MM.1S (cell line): ENCODE measurements at regions not wholly inside any gene's neighbourhood (a gene's known extent, or its start where the extent isn't known, plus 50 kb on each side); places are given as distances from the start of the nearest gene placed in this dataset.

Experiments used
- DNase-seq: peaks from one replicate; pipeline ENCODE4 v3.0.0-alpha.2; 2015
- H2AFZ ChIP-seq: fragments of 300-600 bp; sonication (generic); 2 replicates; pipeline ENCODE4 v1.6.0; 2016; ENCODE audit warnings: antibody characterized with exemption, low read length
- H3F3A ChIP-seq: fragments of 300-600 bp; sonication (generic); 2 replicates; pipeline ENCODE4 v1.6.1; 2016; ENCODE audit warnings: mild to moderate bottlenecking, antibody characterized with exemption, low read length, moderate library complexity, mixed read lengths; ENCODE audit not compliant: insufficient read depth
- H3K27ac ChIP-seq: fragments of 300-600 bp; sonication (generic); 2 replicates; pipeline ENCODE4 v1.5.1; 2016; ENCODE audit warnings: mild to moderate bottlenecking, low read length
- H3K27me3 ChIP-seq: fragments of 300-600 bp; sonication (generic); replicated peaks from 2 replicates; pipeline ENCODE4 v1.6.0; 2016; ENCODE audit warnings: low read length; ENCODE audit not compliant: insufficient read depth
- H3K36me3 ChIP-seq: fragments of 300-600 bp; sonication (generic); replicated peaks from 2 replicates; pipeline ENCODE4 v1.6.1; 2016; ENCODE audit warnings: mild to moderate bottlenecking, low read length, mixed read lengths; ENCODE audit not compliant: insufficient read depth
- H3K4me1 ChIP-seq: fragments of 300-600 bp; sonication (generic); 2 replicates; pipeline ENCODE4 v1.6.1; 2016; ENCODE audit warnings: low read length, mixed read lengths
- H3K4me2 ChIP-seq: fragments of 300-600 bp; sonication (generic); 2 replicates; pipeline ENCODE4 v1.6.0; 2016; ENCODE audit warnings: low read depth, low read length
- H3K4me3 ChIP-seq: fragments of 300-600 bp; sonication (generic); 2 replicates; pipeline ENCODE4 v1.5.1; 2016; ENCODE audit warnings: low read length, mixed read lengths
- H3K79me2 ChIP-seq: fragments of 300-600 bp; sonication (generic); 2 replicates; pipeline ENCODE4 v1.6.1; 2016; ENCODE audit warnings: mixed run types, low read length, mixed read lengths
- H3K9ac ChIP-seq: fragments of 300-600 bp; sonication (generic); 2 replicates; pipeline ENCODE4 v1.6.1; 2016; ENCODE audit warnings: low read length, mixed read lengths
- H3K9me2 ChIP-seq: fragments of 300-600 bp; sonication (generic); replicated peaks from 2 replicates; pipeline ENCODE4 v1.6.1; 2016; ENCODE audit warnings: mild to moderate bottlenecking, low read length, mixed read lengths; ENCODE audit not compliant: insufficient read depth
- H3K9me3 ChIP-seq: fragments of 300-600 bp; sonication (generic); replicated peaks from 2 replicates; pipeline ENCODE4 v1.6.1; 2016; ENCODE audit warnings: mild to moderate bottlenecking, low read length, mixed read lengths; ENCODE audit not compliant: insufficient read depth
- H4K20me1 ChIP-seq: fragments of 300-600 bp; sonication (generic); 2 replicates; pipeline ENCODE4 v1.6.1; 2016; ENCODE audit warnings: mild to moderate bottlenecking, low read length, moderate library complexity, mixed read lengths; ENCODE audit not compliant: insufficient read depth
- EZH2 ChIP-seq: fragments of 300-600 bp; sonication (generic); optimal IDR thresholded peaks from 2 replicates; pipeline ENCODE3; 2017; ENCODE audit warnings: low read depth, mild to moderate bottlenecking, antibody characterized with exemption, low read length, mixed read lengths
- EZH2phosphoT487 ChIP-seq: fragments of 300-600 bp; sonication (generic); IDR thresholded peaks from 2 replicates; pipeline ENCODE4 v1.6.1; 2018; ENCODE audit warnings: antibody characterized with exemption, low read length
- TF ChIP-seq, protein P1 (sequence below): fragments of 300-600 bp; sonication (generic); IDR thresholded peaks from 2 replicates; pipeline ENCODE4 v1.5.1; 2016; ENCODE audit warnings: antibody characterized with exemption, low read length, mixed read lengths

DNA sequence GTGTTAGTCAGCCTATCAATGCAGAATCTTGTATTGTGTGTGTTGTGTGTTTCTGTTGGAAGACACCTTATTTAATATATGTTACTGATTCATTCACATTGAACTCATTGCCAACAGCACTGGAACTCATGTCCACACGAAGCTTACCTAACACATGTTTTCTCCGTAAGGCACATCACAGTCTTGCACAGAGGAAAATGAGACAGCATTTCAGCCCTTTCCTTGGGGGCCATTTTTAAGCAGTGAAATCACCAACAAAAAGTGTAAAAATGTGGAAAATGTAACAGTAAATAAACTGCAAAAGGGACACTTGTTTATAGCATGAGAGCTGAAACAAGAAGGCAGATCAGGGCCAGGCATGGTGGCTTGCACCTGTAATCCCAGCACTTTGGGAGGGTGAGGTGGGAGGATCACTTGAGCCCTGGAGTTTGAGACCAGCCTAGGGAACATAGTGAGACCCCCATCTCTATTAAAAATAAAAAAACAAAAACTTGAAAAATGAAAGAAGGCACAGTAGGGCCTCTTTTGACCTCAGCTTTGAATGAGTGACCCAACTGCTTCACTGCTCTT lies 306.0 kb downstream of the MYCN start:
- Histone ChIP-seq H3K79me2 (no peaks in the 10 kb centered on the region), H3K9me2 (no peaks in the 10 kb centered on the region), H4K20me1 (no peaks in the 10 kb centered on the region), H3K27me3 (no peaks in the 10 kb centered on the region), H3K4me3 (no peak overlapping the region), H3K4me2 (no peak overlapping the region), H2AFZ (no peak overlapping the region), H3K9me3 (no peaks in the 10 kb centered on the region), H3K9ac (no peak overlapping the region), H3K4me1 (no peaks in the 10 kb centered on the region), H3F3A (no peaks in the 10 kb centered on the region), H3K27ac (no peak overlapping the region), H3K36me3 (no peaks in the 10 kb centered on the region)
- DNase-seq: no peak
- no peak for TF ChIP-seq EZH2phosphoT487
- no peak for TF ChIP-seq EZH2
- TF ChIP-seq, protein P1, sequence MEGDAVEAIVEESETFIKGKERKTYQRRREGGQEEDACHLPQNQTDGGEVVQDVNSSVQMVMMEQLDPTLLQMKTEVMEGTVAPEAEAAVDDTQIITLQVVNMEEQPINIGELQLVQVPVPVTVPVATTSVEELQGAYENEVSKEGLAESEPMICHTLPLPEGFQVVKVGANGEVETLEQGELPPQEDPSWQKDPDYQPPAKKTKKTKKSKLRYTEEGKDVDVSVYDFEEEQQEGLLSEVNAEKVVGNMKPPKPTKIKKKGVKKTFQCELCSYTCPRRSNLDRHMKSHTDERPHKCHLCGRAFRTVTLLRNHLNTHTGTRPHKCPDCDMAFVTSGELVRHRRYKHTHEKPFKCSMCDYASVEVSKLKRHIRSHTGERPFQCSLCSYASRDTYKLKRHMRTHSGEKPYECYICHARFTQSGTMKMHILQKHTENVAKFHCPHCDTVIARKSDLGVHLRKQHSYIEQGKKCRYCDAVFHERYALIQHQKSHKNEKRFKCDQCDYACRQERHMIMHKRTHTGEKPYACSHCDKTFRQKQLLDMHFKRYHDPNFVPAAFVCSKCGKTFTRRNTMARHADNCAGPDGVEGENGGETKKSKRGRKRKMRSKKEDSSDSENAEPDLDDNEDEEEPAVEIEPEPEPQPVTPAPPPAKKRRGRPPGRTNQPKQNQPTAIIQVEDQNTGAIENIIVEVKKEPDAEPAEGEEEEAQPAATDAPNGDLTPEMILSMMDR: no peak

DNA sequence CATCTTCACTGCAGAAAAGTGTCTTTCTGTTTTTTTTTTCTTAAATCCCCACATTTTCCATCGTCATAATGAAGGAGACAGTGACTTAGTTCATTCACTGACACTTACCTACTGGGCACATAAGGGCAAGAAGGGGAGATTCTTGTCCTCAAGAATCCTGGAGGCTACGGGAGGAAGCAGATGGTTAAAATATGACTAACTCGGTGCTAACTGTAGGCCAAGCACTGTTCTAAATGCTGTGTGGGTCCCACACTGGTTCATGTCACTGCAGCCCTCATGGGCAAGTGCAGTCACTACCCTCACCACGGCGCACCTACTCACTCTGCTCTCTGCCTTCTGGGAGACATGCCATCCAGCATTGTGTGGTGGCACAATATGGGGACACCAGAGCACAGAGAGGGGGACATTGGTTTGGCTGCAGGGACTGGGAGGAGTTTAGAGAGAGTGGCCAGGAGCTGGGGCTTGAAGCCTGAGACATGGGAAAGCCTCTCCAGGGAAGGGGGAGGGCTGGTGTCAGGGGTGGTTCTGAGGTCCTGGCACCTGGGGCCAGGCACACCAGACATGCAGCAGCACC lies 305.2 kb downstream of the MYCN start:
- H3K27me3 ChIP-seq: no peaks in the 10 kb centered on the region
- no peaks in the 10 kb centered on the region for H3K9me2 ChIP-seq
- no peak overlapping the region for H2AFZ ChIP-seq
- H3K27ac ChIP-seq: no peak overlapping the region
- H3K9ac ChIP-seq: no peak overlapping the region
- H3K36me3 ChIP-seq: no peaks in the 10 kb centered on the region
- no peaks in the 10 kb centered on the region for H3F3A ChIP-seq
- no peaks in the 10 kb centered on the region for H4K20me1 ChIP-seq
- H3K79me2 ChIP-seq: no peaks in the 10 kb centered on the region
- no peak for DNase-seq
- TF ChIP-seq EZH2 (no peak), EZH2phosphoT487 (no peak)
- TF ChIP-seq, protein P1: no peak
- no peak overlapping the region for H3K4me2 ChIP-seq
- H3K9me3 ChIP-seq: no peaks in the 10 kb centered on the region
- no peak overlapping the region for H3K4me3 ChIP-seq
- H3K4me1 ChIP-seq: no peaks in the 10 kb centered on the region

DNA sequence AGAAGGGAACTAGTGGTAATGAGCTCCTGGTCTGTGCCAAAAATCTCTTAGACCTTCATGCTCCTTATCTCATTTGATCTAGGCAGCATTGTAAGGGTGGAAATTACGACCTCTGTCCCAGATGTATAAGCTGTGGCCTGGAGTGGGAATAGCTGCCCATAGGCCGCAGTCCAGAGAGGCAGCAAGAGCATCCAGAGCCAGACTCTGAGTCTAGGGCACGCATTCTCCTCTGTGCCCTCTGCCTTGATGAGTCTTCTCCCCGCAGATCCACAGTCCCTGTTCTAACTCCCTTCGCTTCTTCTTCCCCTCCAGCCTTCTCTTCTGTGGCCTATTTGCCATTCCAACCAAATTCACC lies 304.6 kb downstream of the MYCN start:
- no peaks in the 10 kb centered on the region for H3K36me3 ChIP-seq
- no peak for DNase-seq
- no peak overlapping the region for H3K4me3 ChIP-seq
- no peak overlapping the region for H3K9ac ChIP-seq
- H3K4me2 ChIP-seq: no peak overlapping the region
- no peaks in the 10 kb centered on the region for H4K20me1 ChIP-seq
- H3K27me3 ChIP-seq: no peaks in the 10 kb centered on the region
- TF ChIP-seq EZH2 (no peak), EZH2phosphoT487 (no peak)
- TF ChIP-seq, protein P1: no peak
- H3K9me3 ChIP-seq: no peaks in the 10 kb centered on the region
- H3K4me1 ChIP-seq: no peaks in the 10 kb centered on the region
- H3K79me2 ChIP-seq: no peaks in the 10 kb centered on the region
- no peaks in the 10 kb centered on the region for H3K9me2 ChIP-seq
- no peak overlapping the region for H3K27ac ChIP-seq
- no peaks in the 10 kb centered on the region for H3F3A ChIP-seq
- H2AFZ ChIP-seq: no peak overlapping the region
